GM21825 (cell line): ENCODE measurements at regions not wholly inside any gene's neighbourhood (a gene's known extent, or its start where the extent isn't known, plus 50 kb on each side); places are given as distances from the start of the nearest gene placed in this dataset.

Source experiments
- ATAC-seq: cut with Tn5 transposase; IDR thresholded peaks from one replicate; pipeline ENCODE4 v1.9.1; 2021; ENCODE audit warnings: mild to moderate bottlenecking, moderate library complexity; ENCODE audit not compliant: unreplicated experiment

- ATAC-seq, result no peak
These were observed 51.3 kb upstream of the GRIA1 start for GRCh38 chr5:153439130-153439529.
